GM18951 (cell line): ENCODE measurements at regions not wholly inside any gene's neighbourhood (a gene's known extent, or its start where the extent isn't known, plus 50 kb on each side); places are given as distances from the start of the nearest gene placed in this dataset.

Experiments used
- POLR2A ChIP-seq: IDR thresholded peaks from 4 replicates; pipeline ENCODE4 v1.6.1; 2011; ENCODE audit warnings: mild to moderate bottlenecking; ENCODE audit not compliant: insufficient read length, insufficient read depth; ENCODE audit errors: extremely low read depth
- in situ Hi-C: fragments of 300-500 bp; cut with MboI; formaldehyde crosslinking; loops from one replicate; pipeline ENCODE4 v1.12.0; 2022; ENCODE audit warnings: low sequenced_read_pairs, mixed read lengths, inconsistent platforms; ENCODE audit not compliant: unreplicated experiment

GRCh38 chr3:160157321-160157720 is 67.9 kb upstream of the C3orf80 start:
- in situ Hi-C loops: no loop called here
- TF ChIP-seq POLR2A: no peak

- in situ Hi-C loops: no loop called here
Observed at GRCh38 chr3:160159341-160159740, 65.9 kb upstream of the C3orf80 start.

GRCh38 chr3:160159806-160160205 is 65.4 kb upstream of the C3orf80 start:
- TF ChIP-seq POLR2A: no peak
- in situ Hi-C loops: no loop called here

More at GRCh38 chr3:160159341-160159740, 65.9 kb upstream of the C3orf80 start:
- no peak for TF ChIP-seq POLR2A

- in situ Hi-C loops: no loop called here
- no peak for TF ChIP-seq POLR2A
Observed at GRCh38 chr3:160161921-160162320, 63.3 kb upstream of the C3orf80 start.

- in situ Hi-C loops: no loop called here
- no peak for TF ChIP-seq POLR2A
Observed at GRCh38 chr3:160162440-160162839, 62.8 kb upstream of the C3orf80 start.

- in situ Hi-C loops: no loop called here
- TF ChIP-seq POLR2A: no peak
Observed at GRCh38 chr3:160163229-160163878, 61.9 kb upstream of the C3orf80 start.

- in situ Hi-C loops: no loop called here
- TF ChIP-seq POLR2A: no peak
Observed at GRCh38 chr3:160168246-160168645, 57.0 kb upstream of the C3orf80 start.

- TF ChIP-seq POLR2A: no peak
- in situ Hi-C loops: no loop called here
Observed at GRCh38 chr3:160169139-160169976, 55.9 kb upstream of the C3orf80 start.

GRCh38 chr3:160170409-160171370 is 54.5 kb upstream of the C3orf80 start:
- TF ChIP-seq POLR2A: no peak
- in situ Hi-C loops: no loop called here

- in situ Hi-C loops: no loop called here
- TF ChIP-seq POLR2A: no peak
Observed at GRCh38 chr3:160171813-160172212, 53.4 kb upstream of the C3orf80 start.

- in situ Hi-C loops: no loop called here
- TF ChIP-seq POLR2A: no peak
Observed at GRCh38 chr3:160174621-160175020, 50.6 kb upstream of the C3orf80 start.
